GM20000 (cell line): ENCODE measurements at regions not wholly inside any gene's neighbourhood (a gene's known extent, or its start where the extent isn't known, plus 50 kb on each side); places are given as distances from the start of the nearest gene placed in this dataset.

ENCODE experiments used
- DNase-seq: peaks from one replicate; pipeline ENCODE4 v3.0.0; 2012; ENCODE audit warnings: low spot score
- TF ChIP-seq, protein P1 (sequence below): IDR thresholded peaks from 2 replicates; pipeline ENCODE4 v1.5.1; 2012; ENCODE audit warnings: mild to moderate bottlenecking, control low read depth; ENCODE audit errors: extremely low read depth, missing control alignments

DNA sequence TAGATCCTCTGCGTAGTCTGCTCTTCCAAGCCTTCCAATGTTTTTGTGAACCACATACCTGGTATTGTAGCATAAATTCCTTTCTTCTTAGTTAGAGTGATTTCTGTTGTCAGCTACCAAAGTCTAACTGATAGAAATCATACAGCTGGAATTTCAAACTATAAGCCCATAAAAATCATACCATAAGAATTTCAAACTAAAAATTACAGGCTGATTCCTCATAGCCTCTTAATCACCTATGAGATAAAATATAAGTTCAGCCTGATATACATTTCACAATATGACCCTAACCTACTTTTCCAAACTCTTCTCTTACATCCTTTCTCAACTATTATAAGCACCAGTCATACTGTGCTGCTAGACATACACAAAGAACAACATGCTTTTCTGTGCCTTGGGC, 64.8 kb downstream of the PTHLH start:
- TF ChIP-seq, protein P1, sequence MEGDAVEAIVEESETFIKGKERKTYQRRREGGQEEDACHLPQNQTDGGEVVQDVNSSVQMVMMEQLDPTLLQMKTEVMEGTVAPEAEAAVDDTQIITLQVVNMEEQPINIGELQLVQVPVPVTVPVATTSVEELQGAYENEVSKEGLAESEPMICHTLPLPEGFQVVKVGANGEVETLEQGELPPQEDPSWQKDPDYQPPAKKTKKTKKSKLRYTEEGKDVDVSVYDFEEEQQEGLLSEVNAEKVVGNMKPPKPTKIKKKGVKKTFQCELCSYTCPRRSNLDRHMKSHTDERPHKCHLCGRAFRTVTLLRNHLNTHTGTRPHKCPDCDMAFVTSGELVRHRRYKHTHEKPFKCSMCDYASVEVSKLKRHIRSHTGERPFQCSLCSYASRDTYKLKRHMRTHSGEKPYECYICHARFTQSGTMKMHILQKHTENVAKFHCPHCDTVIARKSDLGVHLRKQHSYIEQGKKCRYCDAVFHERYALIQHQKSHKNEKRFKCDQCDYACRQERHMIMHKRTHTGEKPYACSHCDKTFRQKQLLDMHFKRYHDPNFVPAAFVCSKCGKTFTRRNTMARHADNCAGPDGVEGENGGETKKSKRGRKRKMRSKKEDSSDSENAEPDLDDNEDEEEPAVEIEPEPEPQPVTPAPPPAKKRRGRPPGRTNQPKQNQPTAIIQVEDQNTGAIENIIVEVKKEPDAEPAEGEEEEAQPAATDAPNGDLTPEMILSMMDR = no peak
- DNase-seq = no peak

DNA sequence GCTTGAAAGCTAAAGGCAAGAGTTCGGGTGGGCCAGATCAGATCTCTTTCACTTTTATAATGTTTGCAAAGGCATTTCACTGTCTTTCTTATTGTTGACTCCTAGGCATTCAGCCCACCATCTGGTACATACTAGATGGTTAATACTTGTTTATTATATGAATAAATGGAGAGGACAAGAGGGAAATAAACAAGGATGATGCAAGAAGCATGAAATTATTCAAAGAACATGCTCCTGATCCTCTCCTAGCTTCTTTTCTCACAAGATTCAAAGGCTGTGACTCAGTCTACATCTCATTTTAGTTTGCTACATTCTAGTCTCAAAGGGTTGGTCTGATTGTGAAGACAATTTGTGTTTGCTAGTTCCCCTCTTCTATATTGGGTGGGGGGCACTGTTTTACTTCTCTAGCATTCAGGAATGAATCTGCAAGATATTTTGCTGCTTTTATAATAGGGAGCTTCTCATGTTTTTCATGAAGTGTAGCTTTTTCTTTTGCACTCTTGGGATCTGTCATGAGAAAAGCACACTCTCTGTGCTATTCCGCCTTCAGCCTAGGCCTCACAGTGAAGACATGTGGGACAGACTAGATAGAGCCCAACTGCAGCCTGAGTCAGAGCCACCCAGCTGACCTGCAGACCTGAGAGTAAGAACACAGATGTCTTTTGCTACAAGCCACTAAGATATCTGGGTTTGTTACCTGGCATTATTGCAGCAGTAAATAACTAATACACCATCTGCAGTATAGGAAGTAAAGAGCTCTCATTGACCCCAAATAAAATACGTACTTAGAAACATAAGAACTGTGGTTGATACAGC, 65.7 kb downstream of the PTHLH start:
- TF ChIP-seq, protein P1 = no peak
- no peak for DNase-seq

GRCh38 chr12:27906127-27906500, 66.4 kb downstream of the PTHLH start:
- DNase-seq = no peak
- TF ChIP-seq, protein P1 = no peak

DNA sequence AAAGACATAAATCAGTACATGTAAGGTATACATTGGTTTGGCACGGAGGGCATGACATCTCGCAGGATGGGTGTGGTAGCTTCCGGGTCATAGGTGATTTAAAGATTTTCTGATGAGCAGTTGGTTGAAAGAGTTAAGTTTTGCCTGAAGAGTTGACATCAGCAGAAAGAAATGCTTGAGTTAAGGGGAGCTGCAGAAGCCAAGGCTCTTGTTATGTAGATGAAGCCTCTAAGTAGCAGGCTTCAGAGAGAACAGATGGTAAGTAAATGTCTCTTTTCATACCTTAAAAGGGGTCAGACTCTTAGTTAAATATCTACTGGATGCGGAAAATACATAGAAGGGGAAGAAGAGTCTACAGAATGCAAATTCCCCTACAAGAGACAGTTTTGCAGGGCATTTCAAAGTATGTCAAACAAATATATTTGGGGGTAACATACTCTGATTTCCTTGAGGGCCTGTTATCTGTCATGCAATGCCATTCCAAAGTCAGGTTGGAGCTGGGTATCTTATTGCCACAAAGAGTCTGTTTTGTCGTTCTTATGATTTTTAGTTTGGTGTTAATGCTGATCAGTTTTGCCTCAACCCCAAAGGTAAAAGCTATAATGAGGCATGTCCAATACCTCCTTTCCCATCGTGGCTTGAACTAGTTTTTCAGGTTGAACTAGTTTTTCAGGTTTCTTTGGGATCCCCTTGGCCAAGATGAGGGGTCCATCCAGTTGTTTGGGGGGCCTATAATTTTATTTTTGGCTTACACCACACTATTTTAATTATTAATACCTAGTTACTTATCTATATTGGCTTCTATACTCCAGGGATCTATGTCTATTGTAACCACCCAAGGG, 67.0 kb downstream of the PTHLH start:
- TF ChIP-seq, protein P1 = no peak
- DNase-seq = no peak

GRCh38 chr12:27902651-27903050, 69.9 kb downstream of the PTHLH start:
- TF ChIP-seq, protein P1 = no peak
- DNase-seq = no peak

DNA sequence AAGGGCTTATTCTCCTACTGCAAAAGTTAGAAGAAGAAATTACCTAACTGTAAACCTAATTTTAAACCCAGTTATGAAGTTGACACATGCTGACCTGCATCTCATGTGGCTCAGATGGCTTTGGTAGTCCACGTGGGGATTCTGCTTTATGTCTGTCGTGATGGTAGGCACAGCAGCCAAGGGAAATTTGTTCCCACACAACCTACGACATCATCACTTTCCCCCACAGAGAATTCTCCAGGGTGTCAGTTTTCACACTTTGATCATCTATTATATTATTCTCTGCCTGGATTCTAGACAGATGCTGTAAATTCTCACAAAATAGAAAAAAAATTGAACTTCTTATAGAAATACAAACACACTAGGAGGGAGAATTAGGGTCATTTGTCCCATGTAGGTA, 70.6 kb downstream of the PTHLH start:
- TF ChIP-seq, protein P1 = no peak
- DNase-seq = no peak
